GM23338 (cell line): ENCODE measurements at regions not wholly inside any gene's neighbourhood (a gene's known extent, or its start where the extent isn't known, plus 50 kb on each side); places are given as distances from the start of the nearest gene placed in this dataset.

ENCODE experiments used
- ATAC-seq: fragments of 200-7000 bp; cut with Tn5 transposase; 3 replicates; pipeline ENCODE4 v1.9.1; 2020
- DNase-seq: peaks from one replicate; pipeline ENCODE4 v3.0.0-alpha.2; 2015; ENCODE audit warnings: low spot score
- H2AFZ ChIP-seq: fragments of 200-600 bp; sonication (generic); 2 replicates; pipeline ENCODE4 v1.8.0; 2016; ENCODE audit warnings: antibody characterized with exemption, mild to moderate bottlenecking, moderate library complexity
- H3F3A ChIP-seq: fragments of 200-600 bp; sonication (generic); replicated peaks from 2 replicates; pipeline ENCODE4 v1.8.0; 2017; ENCODE audit warnings: antibody characterized with exemption, mixed run types, low read depth
- H3K27ac ChIP-seq: fragments of 200-600 bp; sonication (generic); 2 replicates; pipeline ENCODE4 v1.6.1; 2016; ENCODE audit warnings: low read depth
- H3K27me3 ChIP-seq: fragments of 200-600 bp; sonication (generic); 2 replicates; pipeline ENCODE4 v1.8.0; 2016; ENCODE audit warnings: mild to moderate bottlenecking, mixed run types, moderate library complexity; ENCODE audit not compliant: insufficient read depth
- H3K36me3 ChIP-seq: fragments of 200-600 bp; sonication (generic); 2 replicates; pipeline ENCODE4 v1.8.0; 2016; ENCODE audit warnings: mild to moderate bottlenecking; ENCODE audit not compliant: insufficient read depth
- H3K4me1 ChIP-seq: fragments of 200-600 bp; sonication (generic); 2 replicates; pipeline ENCODE4 v1.8.0; 2016; ENCODE audit warnings: mild to moderate bottlenecking, moderate library complexity; ENCODE audit not compliant: insufficient read depth
- H3K4me2 ChIP-seq: fragments of 200-600 bp; sonication (generic); 2 replicates; pipeline ENCODE4 v1.7.1; 2017; ENCODE audit warnings: mixed run types
- H3K4me3 ChIP-seq: fragments of 200-600 bp; sonication (generic); 2 replicates; pipeline ENCODE4 v1.6.1; 2016; ENCODE audit warnings: mixed run types
- H3K79me2 ChIP-seq: fragments of 200-600 bp; sonication (generic); replicated peaks from 2 replicates; pipeline ENCODE4 v1.8.0; 2017; ENCODE audit warnings: mild to moderate bottlenecking; ENCODE audit not compliant: insufficient read depth
- H3K9me2 ChIP-seq: fragments of 200-600 bp; sonication (generic); 2 replicates; pipeline ENCODE4 v1.8.0; 2017; ENCODE audit not compliant: insufficient read depth
- H4K20me1 ChIP-seq: fragments of 200-600 bp; sonication (generic); replicated peaks from 2 replicates; pipeline ENCODE4 v1.8.0; 2017; ENCODE audit warnings: mild to moderate bottlenecking; ENCODE audit not compliant: insufficient read depth
- H3K27ac Mint-ChIP-seq: 2 replicates; pipeline ENCODE4 v1.8.0; 2020; ENCODE audit warnings: inconsistent platforms, mild to moderate bottlenecking, moderate library complexity, mixed read lengths
- H3K27me3 Mint-ChIP-seq: 3 replicates; pipeline ENCODE4 v1.8.0; 2022; ENCODE audit warnings: low read depth, mild to moderate bottlenecking, moderate library complexity, mixed read lengths, inconsistent platforms; ENCODE audit not compliant: insufficient read depth, poor library complexity
- H3K36me3 Mint-ChIP-seq: 3 replicates; pipeline ENCODE4 v1.8.0; 2021; ENCODE audit warnings: low read depth, mild to moderate bottlenecking, inconsistent platforms, moderate library complexity, mixed read lengths
- H3K4me1 Mint-ChIP-seq: 3 replicates; pipeline ENCODE4 v1.8.0; 2020; ENCODE audit warnings: mild to moderate bottlenecking, inconsistent platforms, mixed read lengths
- H3K4me3 Mint-ChIP-seq: 3 replicates; pipeline ENCODE4 v1.8.0; 2021; ENCODE audit warnings: moderate library complexity, mild to moderate bottlenecking, inconsistent platforms, mixed read lengths
- H3K9me3 Mint-ChIP-seq: 3 replicates; pipeline ENCODE4 v1.8.0; 2020; ENCODE audit warnings: moderate library complexity, mild to moderate bottlenecking, inconsistent platforms, mixed read lengths
- ETS1 ChIP-seq: IDR thresholded peaks from 2 replicates; pipeline ENCODE4 v1.6.1; 2016; ENCODE audit warnings: antibody characterized with exemption
- EZH2 ChIP-seq: fragments of 200-600 bp; sonication (generic); IDR thresholded peaks from one replicate; pipeline ENCODE4 v1.8.0; 2017; ENCODE audit warnings: antibody characterized with exemption, mild to moderate bottlenecking, low read depth; ENCODE audit not compliant: unreplicated experiment
- EZH2phosphoT487 ChIP-seq: fragments of 200-600 bp; sonication (generic); IDR thresholded peaks from one replicate; pipeline ENCODE4 v1.8.1; 2018; ENCODE audit warnings: antibody characterized with exemption; ENCODE audit not compliant: unreplicated experiment
- JUNB ChIP-seq: IDR thresholded peaks from one replicate; pipeline ENCODE4 v1.6.1; 2016; ENCODE audit warnings: antibody characterized with exemption; ENCODE audit not compliant: unreplicated experiment
- NANOG ChIP-seq: IDR thresholded peaks from 2 replicates; pipeline ENCODE4 v1.6.1; 2016; ENCODE audit warnings: antibody characterized with exemption, borderline replicate concordance
- REST ChIP-seq: IDR thresholded peaks from one replicate; pipeline ENCODE4 v1.6.1; 2018; ENCODE audit warnings: antibody characterized with exemption; ENCODE audit not compliant: unreplicated experiment
- ZNF462 ChIP-seq: fragments of 250-450 bp; sonication (Bioruptor Pico); IDR thresholded peaks from 2 replicates; pipeline ENCODE4 v1.5.0; 2020; ENCODE audit warnings: mild to moderate bottlenecking, moderate library complexity

- TF ChIP-seq REST = no peak
Measured at GRCh38 chr2:20917719-20918572, 95.0 kb upstream of the LDAH start (continued).

GRCh38 chr2:20917287-20917660 is 94.4 kb upstream of the LDAH start:
- no peak for ATAC-seq
- Mint-ChIP-seq H3K27ac (no peak overlapping the region), H3K4me1 (peaks cover 3% of the 10 kb centered on the region; the same call in 1 of the 3 replicates), H3K4me3 (no peak overlapping the region), H3K27me3 (peaks cover 4% of the 10 kb centered on the region), H3K9me3 (peaks cover 6% of the 10 kb centered on the region; the same call in 1 of the 3 replicates), H3K36me3 (no peaks in the 10 kb centered on the region)
- no peaks in the 10 kb centered on the region for H3K36me3 ChIP-seq
- no peak overlapping the region for H3K27ac ChIP-seq
- no peak overlapping the region for H3K4me3 ChIP-seq
- no peaks in the 10 kb centered on the region for H3K9me2 ChIP-seq
- H3F3A ChIP-seq = no peaks in the 10 kb centered on the region
- TF ChIP-seq NANOG (no peak), ETS1 (no peak), JUNB (no peak), EZH2 (no peak)
- no peaks in the 10 kb centered on the region for H3K79me2 ChIP-seq
- no peaks in the 10 kb centered on the region for H3K4me1 ChIP-seq
- no peak overlapping the region for H2AFZ ChIP-seq
- DNase-seq = no peak
- H3K27me3 ChIP-seq = no peaks in the 10 kb centered on the region
- H4K20me1 ChIP-seq = no peaks in the 10 kb centered on the region
- H3K4me2 ChIP-seq = no peak overlapping the region

DNA sequence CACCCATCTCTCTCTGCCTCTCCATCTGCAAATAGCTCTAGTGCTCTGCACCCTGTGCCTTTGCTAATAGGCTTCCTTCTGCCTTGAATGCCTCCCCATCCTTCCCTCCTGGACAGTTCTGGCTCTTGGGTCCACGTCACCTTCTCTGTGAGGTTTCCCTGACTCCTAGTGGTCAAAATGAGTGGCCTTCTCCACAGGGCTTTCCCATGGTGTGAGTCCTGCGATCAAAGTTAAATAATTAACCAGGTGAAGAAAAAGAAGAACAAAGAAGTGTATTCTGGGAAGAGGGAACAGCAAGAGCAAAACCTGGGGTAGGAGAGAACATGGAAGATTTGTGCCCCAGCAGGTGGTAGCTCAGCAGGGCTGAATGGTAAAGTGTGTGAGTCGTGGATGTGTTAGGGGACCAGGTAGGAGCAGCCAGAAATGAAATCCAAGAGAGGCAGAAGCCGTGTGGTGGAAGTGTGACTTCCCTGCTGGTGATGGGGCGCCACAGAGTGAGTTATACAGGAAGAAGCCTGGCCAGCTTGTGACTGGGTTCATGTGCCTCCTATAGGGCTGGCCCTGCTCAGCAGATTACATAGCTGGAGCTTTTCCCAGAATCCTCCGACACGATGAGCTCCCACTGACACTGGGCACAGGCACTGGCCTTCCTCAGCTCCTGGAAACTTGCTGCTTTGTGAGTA is 93.8 kb upstream of the LDAH start:
- peak; percentile 62 for ATAC-seq
- Mint-ChIP-seq H3K27me3 (peaks cover 4% of the 10 kb centered on the region), H3K27ac (no peak overlapping the region), H3K36me3 (no peaks in the 10 kb centered on the region), H3K4me3 (no peak overlapping the region), H3K9me3 (peaks cover 11% of the 10 kb centered on the region), H3K4me1 (peaks cover 3% of the 10 kb centered on the region; the same call in 1 of the 3 replicates)
- DNase-seq = peak; percentile 12
- Histone ChIP-seq H3K27ac (no peak overlapping the region), H3K9me2 (no peaks in the 10 kb centered on the region), H3K27me3 (no peaks in the 10 kb centered on the region), H3K36me3 (no peaks in the 10 kb centered on the region), H3K4me1 (no peaks in the 10 kb centered on the region), H3K4me3 (no peak overlapping the region), H4K20me1 (no peaks in the 10 kb centered on the region), H3F3A (no peaks in the 10 kb centered on the region), H2AFZ (no peak overlapping the region), H3K79me2 (no peaks in the 10 kb centered on the region), H3K4me2 (no peak overlapping the region)
- TF ChIP-seq ZNF462 = no peak
- no peak for TF ChIP-seq EZH2phosphoT487
